Testis (tissue), 2 donors: ENCODE measurements at regions not wholly inside any gene's neighbourhood (a gene's known extent, or its start where the extent isn't known, plus 50 kb on each side); places are given as distances from the start of the nearest gene placed in this dataset.

Experiments
- DNase-seq: peaks from one replicate; pipeline ENCODE4 v3.0.0-alpha.2; 2019
- H3K27ac ChIP-seq, 2 donors: fragments of 200-600 bp; sonication (generic); one replicate each; pipeline ENCODE4 v1.5.1; 2019
- H3K27me3 ChIP-seq: fragments of 200-600 bp; sonication (generic); one replicate; pipeline ENCODE4 v1.5.1; 2019
- H3K36me3 ChIP-seq: fragments of 200-600 bp; sonication (generic); one replicate; pipeline ENCODE4 v1.5.1; 2017; ENCODE audit warnings: low read depth; ENCODE audit errors: missing control alignments
- H3K4me1 ChIP-seq: fragments of 200-600 bp; sonication (generic); one replicate; pipeline ENCODE4 v1.5.1; 2019
- H3K4me3 ChIP-seq, 2 donors: fragments of 200-600 bp; sonication (generic); one replicate each; pipeline ENCODE4 v1.5.1; 2017 to 2019
- H3K9me3 ChIP-seq: fragments of 200-600 bp; sonication (generic); one replicate; pipeline ENCODE4 v1.5.1; 2017
- POLR2A ChIP-seq: fragments of 450-650 bp; IDR thresholded peaks from one replicate; pipeline ENCODE4 v1.6.1; 2017; ENCODE audit warnings: antibody characterized with exemption, mild to moderate bottlenecking, moderate library complexity
- WGBS, 2 donors: methylation state at CpG; one replicate each; pipeline ENCODE4 v1.1.5; 2018; 5-methylcytosine and 5-hydroxymethylcytosine counted together
- intact Hi-C: fragments of 100-400 bp; cut with DNase I; formaldehyde crosslinking; loops from one replicate; pipeline ENCODE4 v1.15.1; 2023; ENCODE audit warnings: low total_unique reads
- TF ChIP-seq, protein P1 (sequence below), 3 experiments: fragments of 450-650 bp in 2 of 3; fragments of 200-600 bp in 1 of 3; sonication (generic) in 1 of 3; IDR thresholded peaks; one replicate each; pipeline ENCODE4 v1.5.1; 2016 to 2019; ENCODE audit warnings: antibody characterized with exemption in 3 of 3, mild to moderate bottlenecking in 2 of 3, moderate library complexity in 1 of 3

GRCh38 chr17:51443646-51444045 is 183.3 kb downstream of the UTP18 start:
- Histone ChIP-seq H3K36me3 (no peaks in the 10 kb centered on the region), H3K4me1 (no peaks in the 10 kb centered on the region), H3K9me3 (no peaks in the 10 kb centered on the region), H3K4me3 (no peak overlapping the region), H3K27me3 (no peaks in the 10 kb centered on the region), H3K27ac (no peak overlapping the region)
- no peak for DNase-seq
- TF ChIP-seq, protein P1, sequence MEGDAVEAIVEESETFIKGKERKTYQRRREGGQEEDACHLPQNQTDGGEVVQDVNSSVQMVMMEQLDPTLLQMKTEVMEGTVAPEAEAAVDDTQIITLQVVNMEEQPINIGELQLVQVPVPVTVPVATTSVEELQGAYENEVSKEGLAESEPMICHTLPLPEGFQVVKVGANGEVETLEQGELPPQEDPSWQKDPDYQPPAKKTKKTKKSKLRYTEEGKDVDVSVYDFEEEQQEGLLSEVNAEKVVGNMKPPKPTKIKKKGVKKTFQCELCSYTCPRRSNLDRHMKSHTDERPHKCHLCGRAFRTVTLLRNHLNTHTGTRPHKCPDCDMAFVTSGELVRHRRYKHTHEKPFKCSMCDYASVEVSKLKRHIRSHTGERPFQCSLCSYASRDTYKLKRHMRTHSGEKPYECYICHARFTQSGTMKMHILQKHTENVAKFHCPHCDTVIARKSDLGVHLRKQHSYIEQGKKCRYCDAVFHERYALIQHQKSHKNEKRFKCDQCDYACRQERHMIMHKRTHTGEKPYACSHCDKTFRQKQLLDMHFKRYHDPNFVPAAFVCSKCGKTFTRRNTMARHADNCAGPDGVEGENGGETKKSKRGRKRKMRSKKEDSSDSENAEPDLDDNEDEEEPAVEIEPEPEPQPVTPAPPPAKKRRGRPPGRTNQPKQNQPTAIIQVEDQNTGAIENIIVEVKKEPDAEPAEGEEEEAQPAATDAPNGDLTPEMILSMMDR (IDR thresholded peaks at IDR 0.05): no peak
- TF ChIP-seq POLR2A: no peak
- intact Hi-C loops: no loop called here
- 72 to 86% methylated on average over 3 of the region's 3 CpGs for WGBS, 2 donors

- Histone ChIP-seq H3K9me3 (no peaks in the 10 kb centered on the region), H3K27ac (no peak overlapping the region), H3K4me3 (no peak overlapping the region), H3K4me1 (no peaks in the 10 kb centered on the region), H3K36me3 (no peaks in the 10 kb centered on the region), H3K27me3 (no peaks in the 10 kb centered on the region)
- no peak for TF ChIP-seq POLR2A
- TF ChIP-seq, protein P1 (IDR thresholded peaks at IDR 0.05): no peak
- WGBS, 2 donors: 86 to 87% methylated on average over 4 of the region's 4 CpGs
- no peak for DNase-seq
- intact Hi-C loops: no loop called here
These were observed 185.6 kb downstream of the UTP18 start for GRCh38 chr17:51445946-51446345.

GRCh38 chr17:51454456-51454978 is 194.2 kb downstream of the UTP18 start:
- WGBS, 2 donors: 91% methylated on average over 1 of the region's 1 CpG

GRCh38 chr17:51455211-51455610 is 194.9 kb downstream of the UTP18 start:
- TF ChIP-seq, protein P1 (IDR thresholded peaks at IDR 0.05): no peak
- TF ChIP-seq POLR2A: no peak
- H3K4me1 ChIP-seq: no peaks in the 10 kb centered on the region
- intact Hi-C loops: no loop called here
- no peak overlapping the region for H3K4me3 ChIP-seq
- H3K36me3 ChIP-seq: no peaks in the 10 kb centered on the region
- no peak overlapping the region for H3K27ac ChIP-seq
- no peaks in the 10 kb centered on the region for H3K27me3 ChIP-seq
- no peaks in the 10 kb centered on the region for H3K9me3 ChIP-seq
- DNase-seq: no peak

More at GRCh38 chr17:51454456-51454978, 194.2 kb downstream of the UTP18 start:
- intact Hi-C loops: no loop called here
- no peak for DNase-seq
- Histone ChIP-seq H3K4me3 (no peak overlapping the region), H3K36me3 (no peaks in the 10 kb centered on the region), H3K9me3 (no peaks in the 10 kb centered on the region), H3K27ac (no peak overlapping the region), H3K4me1 (no peaks in the 10 kb centered on the region), H3K27me3 (no peaks in the 10 kb centered on the region)
- no peak for TF ChIP-seq POLR2A
- TF ChIP-seq, protein P1 (IDR thresholded peaks at IDR 0.05): no peak

DNA sequence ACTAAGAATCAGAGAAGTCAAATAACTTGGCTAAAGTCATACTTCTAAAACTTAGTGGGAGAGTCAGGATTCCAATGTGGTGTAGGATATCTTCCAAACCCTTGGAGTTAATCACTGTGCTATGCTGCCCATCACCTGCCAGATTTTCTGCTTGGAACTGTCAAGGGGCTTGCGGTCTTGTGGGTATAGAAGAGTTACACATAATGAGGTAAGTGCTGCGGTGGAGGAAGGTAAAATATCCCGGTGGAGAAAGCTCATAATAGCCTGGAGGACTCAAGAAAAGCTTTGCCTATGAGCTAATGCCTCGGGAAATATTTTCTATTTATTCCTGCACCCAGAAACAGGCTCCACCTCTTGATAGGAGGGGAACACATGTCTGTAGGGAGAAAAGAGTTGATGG is 195.6 kb downstream of the UTP18 start:
- Histone ChIP-seq H3K9me3 (no peaks in the 10 kb centered on the region), H3K27me3 (no peaks in the 10 kb centered on the region), H3K4me1 (no peaks in the 10 kb centered on the region), H3K4me3 (no peak overlapping the region), H3K27ac (no peak overlapping the region), H3K36me3 (no peaks in the 10 kb centered on the region)
- WGBS, 2 donors: 86 to 91% methylated on average over 4 of the region's 4 CpGs
- DNase-seq: no peak
- TF ChIP-seq, protein P1 (IDR thresholded peaks at IDR 0.05): no peak
- TF ChIP-seq POLR2A: no peak
- intact Hi-C loops: no loop called here
